ENCODE measurements at regions not wholly inside any gene's neighbourhood (a gene's known extent, or its start where the extent isn't known, plus 50 kb on each side); places are given as distances from the start of the nearest gene placed in this dataset.
A peak's percentile ranks its signal among the peaks of the same experiment; 100 is the strongest.

GRCh38 chr11:11163236-11163635 lies 189.8 kb downstream of the CSNK2A3 start:
- TF ChIP-seq CTCF (conservative IDR thresholded peaks at IDR 0.05 in 1 of 2, IDR thresholded peaks at IDR 0.05 in 1 of 2; ENCODE audit: extremely low read depth in 1 of 2, insufficient read depth in 1 of 2, low read depth in 1 of 2, low read length in 2 of 2) (peak in 1 of 2 donors; percentile 17), EZH2 (IDR thresholded peaks at IDR 0.05; ENCODE audit: borderline replicate concordance, low read length) (no peak)
